Left lung (tissue), 4 donors: ENCODE measurements at regions not wholly inside any gene's neighbourhood (a gene's known extent, or its start where the extent isn't known, plus 50 kb on each side); places are given as distances from the start of the nearest gene placed in this dataset.

Experiments
- ATAC-seq: fragments of 200-7000 bp; cut with Tn5 transposase; one replicate; pipeline ENCODE4 v1.9.1; 2020; ENCODE audit warnings: moderate library complexity
- DNase-seq, 4 donors: peaks; one replicate each; pipeline ENCODE4 v3.0.0-alpha.2; 2013 to 2020
- H3K27ac ChIP-seq, 2 donors: fragments of 200-600 bp; sonication (generic) in 1 of 2; one replicate each; pipeline versions ENCODE4 v1.5.0 to v1.8.0; 2020 to 2021
- H3K27me3 ChIP-seq, 2 donors: fragments of 200-600 bp; sonication (generic) in 1 of 2; one replicate each; pipeline versions ENCODE4 v1.5.0 to v1.8.0; 2020 to 2021
- H3K36me3 ChIP-seq, 2 donors: fragments of 200-600 bp; sonication (generic) in 1 of 2; one replicate each; pipeline versions ENCODE4 v1.5.0 to v1.8.0; 2020 to 2021
- H3K4me1 ChIP-seq, 2 donors: fragments of 200-600 bp; one replicate each; pipeline ENCODE4 v1.8.0; 2021
- H3K4me3 ChIP-seq, 2 donors: fragments of 200-600 bp; sonication (generic) in 1 of 2; one replicate each; pipeline versions ENCODE4 v1.5.0 to v1.8.0; 2020 to 2021; ENCODE audit warnings: mild to moderate bottlenecking in 1 of 2
- H3K9me3 ChIP-seq, 2 donors: fragments of 200-600 bp; sonication (generic) in 1 of 2; one replicate each; pipeline versions ENCODE4 v1.5.0 to v1.8.0; 2020 to 2021
- intact Hi-C, 2 donors: fragments of 100-400 bp; cut with DNase I; formaldehyde crosslinking; loops; one replicate each; pipeline versions ENCODE4 v1.11.2 to v1.14.2; 2022
- TF ChIP-seq, protein P1 (sequence below), 2 donors: fragments of 200-600 bp; sonication (generic) in 1 of 2; IDR thresholded peaks; one replicate each; pipeline versions ENCODE4 v1.5.0 to v1.8.0; 2021; ENCODE audit warnings: antibody characterized with exemption in 2 of 2
- donor health status: DM: no; HTN: yes; CAD: no.
- donor health status: DM: no; HTN: no; CAD: no.

DNA sequence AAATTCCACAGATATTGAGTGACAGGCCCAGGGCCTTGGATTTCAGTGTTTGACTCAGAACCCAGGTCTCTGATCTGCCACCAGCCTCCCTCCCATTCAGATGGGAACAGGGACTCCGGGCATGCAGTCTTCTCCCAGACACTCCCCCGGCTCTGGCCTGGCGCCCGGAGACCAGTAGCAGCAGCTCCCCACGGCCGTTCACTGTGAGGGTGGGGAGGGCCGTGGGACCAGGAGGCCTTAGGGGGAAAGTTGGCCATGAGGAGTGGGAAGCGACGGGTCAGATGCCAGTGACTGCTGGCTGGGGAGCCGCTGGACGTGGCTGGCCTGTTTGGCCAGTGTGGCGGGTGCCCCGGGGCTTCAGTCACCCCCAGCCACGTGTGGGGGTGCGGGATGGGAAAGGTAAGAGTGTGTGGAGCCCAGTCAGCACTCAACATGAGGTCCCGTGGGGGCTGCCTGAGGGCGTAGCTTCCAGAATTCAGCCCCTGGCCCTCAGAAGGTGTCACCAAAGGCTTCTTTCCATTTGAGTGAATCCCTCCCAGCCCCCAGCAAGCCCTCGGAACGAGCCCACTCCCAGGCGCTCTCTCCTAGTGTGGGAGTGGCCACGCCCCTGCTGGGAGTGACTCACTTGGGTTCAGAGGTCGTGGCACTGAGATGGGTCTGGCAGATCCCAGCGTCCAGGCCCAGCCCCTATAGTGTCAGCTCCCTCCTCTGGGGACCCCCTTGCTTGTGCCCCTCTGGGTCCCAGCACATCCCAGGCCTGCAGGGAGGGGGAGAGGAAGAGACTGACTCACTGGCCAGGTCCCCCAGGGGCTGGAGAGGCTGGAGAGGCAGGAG lies 309.4 kb downstream of the SEC14L1 start:
- no peaks in the 10 kb centered on the region for H3K9me3 ChIP-seq
- H3K4me1 ChIP-seq: peaks cover 52 to 93% of the 10 kb centered on the region in 2 donors
- ATAC-seq (peak; percentile 19), DNase-seq (peak in 1 of 4 donors; percentile 80)
- H3K36me3 ChIP-seq: no peaks in the 10 kb centered on the region
- TF ChIP-seq, protein P1, sequence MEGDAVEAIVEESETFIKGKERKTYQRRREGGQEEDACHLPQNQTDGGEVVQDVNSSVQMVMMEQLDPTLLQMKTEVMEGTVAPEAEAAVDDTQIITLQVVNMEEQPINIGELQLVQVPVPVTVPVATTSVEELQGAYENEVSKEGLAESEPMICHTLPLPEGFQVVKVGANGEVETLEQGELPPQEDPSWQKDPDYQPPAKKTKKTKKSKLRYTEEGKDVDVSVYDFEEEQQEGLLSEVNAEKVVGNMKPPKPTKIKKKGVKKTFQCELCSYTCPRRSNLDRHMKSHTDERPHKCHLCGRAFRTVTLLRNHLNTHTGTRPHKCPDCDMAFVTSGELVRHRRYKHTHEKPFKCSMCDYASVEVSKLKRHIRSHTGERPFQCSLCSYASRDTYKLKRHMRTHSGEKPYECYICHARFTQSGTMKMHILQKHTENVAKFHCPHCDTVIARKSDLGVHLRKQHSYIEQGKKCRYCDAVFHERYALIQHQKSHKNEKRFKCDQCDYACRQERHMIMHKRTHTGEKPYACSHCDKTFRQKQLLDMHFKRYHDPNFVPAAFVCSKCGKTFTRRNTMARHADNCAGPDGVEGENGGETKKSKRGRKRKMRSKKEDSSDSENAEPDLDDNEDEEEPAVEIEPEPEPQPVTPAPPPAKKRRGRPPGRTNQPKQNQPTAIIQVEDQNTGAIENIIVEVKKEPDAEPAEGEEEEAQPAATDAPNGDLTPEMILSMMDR (IDR thresholded peaks at IDR 0.05): no peak
- H3K27ac ChIP-seq: peak overlapping the region; percentile 44 to 79
- no peaks in the 10 kb centered on the region for H3K27me3 ChIP-seq
- H3K4me3 ChIP-seq: peak overlapping the region; percentile 37 to 48
- intact Hi-C loops: no loop called here

DNA sequence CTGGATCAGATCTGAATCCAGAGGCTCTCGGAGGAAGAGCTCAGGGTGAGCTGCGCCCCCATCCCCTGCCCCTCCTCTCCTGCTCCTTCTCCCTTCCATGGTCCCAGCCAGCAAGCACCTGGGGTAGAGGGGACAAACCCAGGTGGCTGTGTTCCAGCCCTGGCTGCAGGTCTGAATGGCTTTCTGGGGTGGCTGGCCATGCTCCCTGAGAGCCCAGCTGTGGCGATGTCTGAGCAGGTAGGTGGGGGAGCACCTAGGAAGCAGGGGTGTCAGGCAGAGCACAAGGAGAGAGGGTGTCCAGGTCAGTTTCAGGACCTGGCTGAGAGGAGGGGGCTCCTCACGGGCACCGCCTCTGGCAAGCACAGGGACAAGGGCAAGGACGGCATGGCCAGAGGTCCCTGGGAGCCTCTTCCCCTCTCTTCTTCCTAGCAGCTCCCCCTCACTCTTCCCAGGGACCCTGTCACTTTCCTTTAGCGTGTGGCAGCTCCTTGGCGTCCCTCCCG lies 310.0 kb downstream of the SEC14L1 start:
- TF ChIP-seq, protein P1 (IDR thresholded peaks at IDR 0.05): no peak
- intact Hi-C loops: no loop called here
- Histone ChIP-seq H3K4me1 (peaks cover 46 to 91% of the 10 kb centered on the region in 2 donors), H3K36me3 (no peaks in the 10 kb centered on the region), H3K27ac (peak overlapping the region; percentile 74 to 79), H3K4me3 (peak overlapping the region; percentile 37 to 48), H3K27me3 (no peaks in the 10 kb centered on the region), H3K9me3 (no peaks in the 10 kb centered on the region)
- ATAC-seq (no peak), DNase-seq (no peak)

DNA sequence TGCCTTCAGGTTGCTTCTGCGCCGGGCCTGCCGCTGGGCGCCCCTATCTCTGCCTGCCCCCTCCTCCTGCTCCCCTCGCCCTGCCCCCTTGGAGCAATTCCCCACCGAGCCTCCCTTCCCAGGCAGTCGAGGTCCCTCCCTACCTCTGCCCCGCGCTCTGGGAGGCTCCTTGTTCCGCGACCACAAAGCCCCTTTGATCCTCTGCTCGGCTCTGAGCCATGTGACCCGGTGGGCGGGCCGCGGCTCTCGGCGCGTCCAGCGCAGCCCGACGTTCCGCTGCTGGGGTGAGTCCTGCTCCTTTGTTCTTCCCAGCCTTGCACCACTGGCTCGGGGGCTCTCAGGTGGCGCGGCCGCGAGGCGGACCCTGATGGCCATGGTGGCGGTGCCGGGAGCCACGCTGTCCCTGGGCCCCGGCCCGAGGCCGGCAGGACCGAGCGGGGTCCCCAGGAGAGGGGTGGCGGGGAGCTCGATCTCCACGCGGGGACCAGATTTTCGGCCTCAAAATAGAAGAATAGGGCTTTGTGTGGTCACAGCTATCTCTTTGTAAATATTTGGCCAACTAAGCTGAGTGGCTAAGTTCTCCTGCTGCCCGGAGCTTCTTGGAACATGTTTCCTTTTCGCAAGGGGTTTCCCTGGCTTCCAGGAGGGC lies 310.6 kb downstream of the SEC14L1 start:
- peak in 3 of 4 donors; percentile 71 to 94 (median 84) for DNase-seq
- intact Hi-C loops: no loop called here
- Histone ChIP-seq H3K4me3 (peak overlapping the region; percentile 37 to 48), H3K4me1 (peaks cover 42 to 91% of the 10 kb centered on the region in 2 donors), H3K27ac (peak overlapping the region; percentile 74 to 79), H3K9me3 (no peaks in the 10 kb centered on the region), H3K27me3 (no peaks in the 10 kb centered on the region), H3K36me3 (no peaks in the 10 kb centered on the region)
- peak; percentile 71 for ATAC-seq
- TF ChIP-seq, protein P1 (IDR thresholded peaks at IDR 0.05): no peak

DNA sequence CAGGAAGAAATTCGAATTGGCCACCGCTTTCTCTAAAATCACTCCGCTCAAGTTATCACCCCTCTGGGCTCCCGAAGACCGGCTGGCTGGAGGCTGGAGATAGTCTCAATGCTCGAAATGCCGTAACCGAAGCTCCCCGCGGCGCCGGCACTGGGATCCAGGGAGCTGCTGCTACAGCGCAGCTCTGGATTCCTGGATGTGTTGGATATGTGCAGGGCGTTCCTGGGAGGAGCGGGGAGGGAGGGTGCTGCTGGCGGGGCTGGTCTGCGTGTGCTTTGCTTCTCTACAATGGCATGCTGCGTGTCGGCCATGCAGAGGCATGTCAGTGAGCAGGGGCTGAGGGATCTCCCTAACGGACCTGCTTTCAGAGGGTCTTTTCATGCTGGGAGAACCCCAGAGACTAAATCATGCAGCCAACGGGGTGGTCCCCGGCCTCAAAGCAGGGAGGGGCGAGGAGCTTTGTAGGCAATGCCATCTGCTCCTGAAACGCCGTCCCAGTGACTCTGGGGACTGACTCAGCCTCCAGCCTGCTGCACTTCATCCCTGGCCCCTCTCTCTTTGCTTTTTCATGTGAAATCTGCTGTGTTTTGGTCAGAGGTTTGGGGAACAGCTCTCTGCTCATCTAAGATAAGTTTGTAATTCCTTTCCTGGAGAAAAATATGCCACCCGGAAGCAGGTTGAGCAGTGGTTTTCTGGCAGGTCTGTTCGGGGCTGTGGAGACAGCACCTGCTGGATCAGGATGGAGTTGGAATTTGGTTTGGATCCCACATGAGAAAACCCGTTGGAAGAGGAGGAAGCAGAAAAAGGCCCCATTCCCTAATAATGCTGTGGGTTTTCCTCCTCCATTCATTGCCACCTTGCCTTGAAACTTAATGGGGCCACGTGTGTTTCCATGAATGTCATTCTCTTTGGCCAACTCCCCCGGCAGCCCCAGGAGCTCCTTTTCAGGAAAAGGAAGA lies 311.4 kb downstream of the SEC14L1 start:
- Histone ChIP-seq H3K9me3 (no peaks in the 10 kb centered on the region), H3K4me1 (peaks cover 36 to 91% of the 10 kb centered on the region in 2 donors), H3K36me3 (no peaks in the 10 kb centered on the region), H3K27ac (peak overlapping the region; percentile 74 to 79), H3K27me3 (no peaks in the 10 kb centered on the region), H3K4me3 (peak overlapping the region; percentile 37 to 48)
- peak in 1 of 4 donors; percentile 84 for DNase-seq
- intact Hi-C loops: no loop called here
- ATAC-seq: peak; percentile 73
- TF ChIP-seq, protein P1 (IDR thresholded peaks at IDR 0.05): no peak
